Breast epithelium (tissue), 3 donors: ENCODE measurements at regions not wholly inside any gene's neighbourhood (a gene's known extent, or its start where the extent isn't known, plus 50 kb on each side); places are given as distances from the start of the nearest gene placed in this dataset.

Experiments used
- CTCF ChIP-seq, 3 donors: fragments of 450-650 bp; IDR thresholded peaks; one replicate each; pipeline ENCODE4 v1.5.1; 2016 to 2017; ENCODE audit warnings: antibody characterized with exemption in 3 of 3, mild to moderate bottlenecking in 3 of 3, moderate library complexity in 3 of 3
- POLR2A ChIP-seq: fragments of 450-650 bp; IDR thresholded peaks from one replicate; pipeline ENCODE4 v1.6.1; 2016; ENCODE audit warnings: antibody characterized with exemption, mild to moderate bottlenecking, moderate library complexity
- POLR2AphosphoS5 ChIP-seq, 3 donors: sonication (generic); formaldehyde crosslinking; IDR thresholded peaks; one replicate each; pipeline ENCODE4 v1.6.1; 2017; ENCODE audit warnings: antibody characterized with exemption in 3 of 3

- TF ChIP-seq POLR2AphosphoS5 (IDR thresholded peaks at IDR 0.05) (no peak), CTCF (IDR thresholded peaks at IDR 0.05) (no peak), POLR2A (no peak)
Observed at GRCh38 chr21:28233536-28234220, 759.0 kb downstream of the LTN1 start.
